Coronary artery (tissue), 2 donors: ENCODE measurements at regions not wholly inside any gene's neighbourhood (a gene's known extent, or its start where the extent isn't known, plus 50 kb on each side); places are given as distances from the start of the nearest gene placed in this dataset.

ENCODE experiments used
- DNase-seq: peaks from one replicate; pipeline ENCODE4 v3.0.0-alpha.2; 2017; ENCODE audit warnings: low spot score
- H3K27ac ChIP-seq, 2 donors: fragments of 200-600 bp; sonication (generic); one replicate each; pipeline ENCODE4 v1.5.1; 2016 to 2019
- H3K4me3 ChIP-seq: fragments of 200-600 bp; sonication (generic); 2 replicates; pipeline ENCODE4 v1.5.1; 2016; ENCODE audit warnings: mild to moderate bottlenecking, moderate library complexity
- CTCF ChIP-seq: fragments of 200-600 bp; sonication (generic); IDR thresholded peaks from one replicate; pipeline ENCODE4 v1.5.1; 2019; ENCODE audit warnings: antibody characterized with exemption

GRCh38 chr20:24256307-24256706 is 213.1 kb upstream of the SYNDIG1 start:
- Histone ChIP-seq H3K4me3 (no peak overlapping the region), H3K27ac (no peak overlapping the region)
- no peak for DNase-seq
- no peak for TF ChIP-seq CTCF

DNA sequence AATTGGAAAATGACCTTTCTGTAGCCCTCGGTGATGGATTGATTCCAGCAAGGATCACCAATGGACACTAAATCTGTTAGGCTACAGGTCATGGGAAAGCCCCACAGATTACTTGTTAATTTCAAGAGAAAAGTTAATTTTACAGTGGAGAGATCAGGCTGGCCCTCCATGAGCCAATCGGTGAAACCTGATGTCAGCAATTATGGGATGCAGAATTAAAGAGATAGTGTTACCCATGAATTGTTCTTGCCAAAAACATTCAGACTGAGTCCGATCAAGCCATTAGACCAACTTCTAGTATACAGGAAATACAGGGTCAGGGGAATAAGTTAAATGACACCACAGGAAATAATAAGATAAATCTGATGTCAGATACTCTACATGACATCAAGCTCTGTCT is 214.9 kb upstream of the SYNDIG1 start:
- no peak for TF ChIP-seq CTCF
- DNase-seq: no peak
- Histone ChIP-seq H3K27ac (no peak overlapping the region), H3K4me3 (no peak overlapping the region)

- DNase-seq: no peak
- H3K27ac ChIP-seq: no peak overlapping the region
- H3K4me3 ChIP-seq: no peak overlapping the region
- no peak for TF ChIP-seq CTCF
Observed at GRCh38 chr20:24253321-24253720, 216.1 kb upstream of the SYNDIG1 start.

DNA sequence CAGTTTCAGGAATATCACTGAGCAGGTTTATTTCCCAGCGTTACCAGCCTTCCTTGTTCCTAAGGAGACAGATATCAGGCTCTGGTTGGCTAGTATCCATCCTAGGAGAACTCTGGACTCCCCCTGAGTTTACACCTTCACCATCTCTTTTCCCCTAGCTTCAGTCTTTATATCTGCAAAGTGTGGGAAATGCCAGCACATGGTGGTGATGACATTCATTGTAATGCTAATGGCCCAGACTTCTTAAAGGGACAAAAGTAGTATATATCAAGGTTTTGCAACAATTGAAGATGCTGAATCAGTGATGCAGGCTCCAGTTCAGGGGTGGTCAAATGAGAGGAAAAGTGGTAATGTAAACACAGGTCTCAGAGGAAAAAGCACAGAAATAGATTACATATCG is 224.3 kb upstream of the SYNDIG1 start:
- DNase-seq: no peak
- TF ChIP-seq CTCF: no peak
- no peak overlapping the region for H3K27ac ChIP-seq
- no peak overlapping the region for H3K4me3 ChIP-seq

DNA sequence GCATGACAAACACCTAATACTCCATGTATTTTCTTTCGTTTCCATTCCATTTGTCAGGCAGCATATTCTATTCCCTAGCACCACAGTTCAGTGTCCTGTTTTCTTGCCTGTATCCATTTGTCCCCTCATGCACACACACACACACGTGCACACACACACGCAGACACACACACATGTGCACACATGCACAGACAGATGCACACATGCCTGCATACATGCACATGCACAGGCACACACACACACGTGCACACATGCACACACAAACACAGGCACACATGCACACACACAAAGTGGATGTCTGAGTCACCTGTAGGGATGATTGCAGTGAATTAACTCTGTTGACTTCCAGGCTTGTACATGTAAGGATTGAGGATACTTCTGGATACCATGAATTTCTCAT is 226.7 kb upstream of the SYNDIG1 start:
- Histone ChIP-seq H3K27ac (no peak overlapping the region), H3K4me3 (no peak overlapping the region)
- DNase-seq: no peak
- TF ChIP-seq CTCF: no peak

DNA sequence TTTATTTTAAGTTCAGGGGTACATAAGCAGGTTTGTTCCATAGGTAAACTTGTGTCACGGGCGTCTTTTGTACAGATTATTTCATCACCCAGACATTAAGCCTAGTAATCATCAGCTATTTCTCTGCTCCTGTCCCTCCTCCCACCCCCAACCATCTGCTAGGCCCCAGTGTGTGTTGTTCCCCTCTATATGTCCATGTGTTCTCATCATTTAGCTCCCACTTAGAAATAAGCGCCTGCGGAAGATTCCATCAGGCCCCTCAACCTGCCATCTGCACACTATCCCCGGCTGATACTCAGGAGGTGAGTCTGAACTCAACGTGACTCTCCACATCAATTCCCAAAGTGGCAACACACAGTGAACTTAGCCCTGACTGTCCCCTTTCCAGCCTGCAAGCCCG is 228.0 kb upstream of the SYNDIG1 start:
- Histone ChIP-seq H3K27ac (no peak overlapping the region), H3K4me3 (no peak overlapping the region)
- no peak for DNase-seq
- TF ChIP-seq CTCF: no peak

- H3K4me3 ChIP-seq: no peak overlapping the region
- DNase-seq: no peak
- no peak overlapping the region for H3K27ac ChIP-seq
- TF ChIP-seq CTCF: no peak
Observed at GRCh38 chr20:24236963-24237362, 232.5 kb upstream of the SYNDIG1 start.
